ENCODE measurements at regions not wholly inside any gene's neighbourhood (a gene's known extent, or its start where the extent isn't known, plus 50 kb on each side); places are given as distances from the start of the nearest gene placed in this dataset.
"Not testable (repeated sequence)": the region's sequence is repeated elsewhere in the genome, so short reads cannot be mapped to it uniquely, and the experiment has no call there.

GRCh38 chr4:19030536-19030935 is 1009.0 kb upstream of the LCORL start:
- DNase-seq (ENCODE audit: low spot score), result no peak

GRCh38 chr4:19030048-19030447 is 1008.5 kb upstream of the LCORL start:
- no peak for DNase-seq (ENCODE audit: low spot score)

- no peak for DNase-seq (ENCODE audit: low spot score)
These were observed 1004.7 kb upstream of the LCORL start for GRCh38 chr4:19026281-19026680.

GRCh38 chr4:19025031-19025430 is 1003.5 kb upstream of the LCORL start:
- no peak for DNase-seq (ENCODE audit: low spot score)

GRCh38 chr4:19024047-19024446 is 1002.5 kb upstream of the LCORL start:
- no peak for DNase-seq (ENCODE audit: low spot score)

GRCh38 chr4:19021617-19022016 is 1000.1 kb upstream of the LCORL start:
- DNase-seq (ENCODE audit: low spot score), result no peak

- DNase-seq (ENCODE audit: low spot score), result not testable (repeated sequence)
These were observed 995.0 kb upstream of the LCORL start for GRCh38 chr4:19016550-19016949.

- no peak for DNase-seq (ENCODE audit: low spot score)
These were observed 993.0 kb upstream of the LCORL start for GRCh38 chr4:19014594-19014993.

GRCh38 chr4:19010761-19011160 is 989.2 kb upstream of the LCORL start:
- DNase-seq (ENCODE audit: low spot score), result no peak

GRCh38 chr4:19009881-19010280 is 988.3 kb upstream of the LCORL start:
- DNase-seq (ENCODE audit: low spot score), result no peak

GRCh38 chr4:19005211-19005610 is 983.7 kb upstream of the LCORL start:
- no peak for DNase-seq (ENCODE audit: low spot score)

- DNase-seq (ENCODE audit: low spot score), result no peak
These were observed 980.6 kb upstream of the LCORL start for GRCh38 chr4:19002170-19002569.

GRCh38 chr4:18999595-18999994 is 978.0 kb upstream of the LCORL start:
- no peak for DNase-seq (ENCODE audit: low spot score)

- DNase-seq (ENCODE audit: low spot score), result no peak
These were observed 959.7 kb upstream of the LCORL start for GRCh38 chr4:18981234-18981615.

GRCh38 chr4:18980516-18981233 is 959.1 kb upstream of the LCORL start:
- DNase-seq (ENCODE audit: low spot score), result no peak

- DNase-seq (ENCODE audit: low spot score), result no peak
These were observed 955.3 kb upstream of the LCORL start for GRCh38 chr4:18976884-18977283.

- no peak for DNase-seq (ENCODE audit: low spot score)
These were observed 954.6 kb upstream of the LCORL start for GRCh38 chr4:18975916-18976808.

- DNase-seq (ENCODE audit: low spot score), result no peak
These were observed 951.7 kb upstream of the LCORL start for GRCh38 chr4:18973296-18973695.

- no peak for DNase-seq (ENCODE audit: low spot score)
These were observed 940.3 kb upstream of the LCORL start for GRCh38 chr4:18961879-18962278.

GRCh38 chr4:18961266-18961665 is 939.7 kb upstream of the LCORL start:
- DNase-seq (ENCODE audit: low spot score), result no peak

GRCh38 chr4:18957716-18958115 is 936.2 kb upstream of the LCORL start:
- DNase-seq (ENCODE audit: low spot score), result no peak

- DNase-seq (ENCODE audit: low spot score), result no peak
These were observed 933.0 kb upstream of the LCORL start for GRCh38 chr4:18954538-18954937.

- no peak for DNase-seq (ENCODE audit: low spot score)
These were observed 932.1 kb upstream of the LCORL start for GRCh38 chr4:18953613-18954012.
